OCI-LY7 (cell line): ENCODE measurements at regions not wholly inside any gene's neighbourhood (a gene's known extent, or its start where the extent isn't known, plus 50 kb on each side); places are given as distances from the start of the nearest gene placed in this dataset.

Source experiments
- EZH2phosphoT487 ChIP-seq: fragments of 200-600 bp; sonication (generic); IDR thresholded peaks from 2 replicates; pipeline ENCODE4 v1.6.1; 2018; ENCODE audit warnings: low read depth, borderline replicate concordance, mild to moderate bottlenecking, mixed run types, antibody characterized with exemption, low read length, moderate library complexity, mixed read lengths
- TF ChIP-seq, protein P1 (sequence below): fragments of 200-600 bp; sonication (generic); conservative IDR thresholded peaks from 2 replicates; pipeline ENCODE4 v1.5.1; 2014; ENCODE audit warnings: mild to moderate bottlenecking, antibody characterized with exemption, low read length, moderate library complexity, mixed read lengths

DNA sequence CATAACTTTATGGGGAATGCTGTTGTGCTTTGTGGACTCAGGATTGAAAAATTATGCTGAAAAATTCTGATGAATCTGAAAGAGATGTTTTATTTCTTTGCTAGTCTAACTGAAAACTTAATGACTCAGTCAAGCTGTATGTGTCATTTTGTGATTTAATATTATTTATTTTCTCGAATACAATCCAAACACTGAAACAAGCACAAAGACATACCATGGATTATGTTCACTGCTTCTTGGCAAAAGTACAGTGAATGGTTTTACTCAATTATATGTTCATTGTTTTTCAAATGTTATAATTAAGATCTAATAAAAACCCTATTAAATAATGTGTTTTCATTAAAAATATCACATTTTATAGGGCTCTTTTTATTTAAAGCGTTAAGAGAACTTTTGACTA, 330.6 kb upstream of the EPHA7 start:
- TF ChIP-seq, protein P1, sequence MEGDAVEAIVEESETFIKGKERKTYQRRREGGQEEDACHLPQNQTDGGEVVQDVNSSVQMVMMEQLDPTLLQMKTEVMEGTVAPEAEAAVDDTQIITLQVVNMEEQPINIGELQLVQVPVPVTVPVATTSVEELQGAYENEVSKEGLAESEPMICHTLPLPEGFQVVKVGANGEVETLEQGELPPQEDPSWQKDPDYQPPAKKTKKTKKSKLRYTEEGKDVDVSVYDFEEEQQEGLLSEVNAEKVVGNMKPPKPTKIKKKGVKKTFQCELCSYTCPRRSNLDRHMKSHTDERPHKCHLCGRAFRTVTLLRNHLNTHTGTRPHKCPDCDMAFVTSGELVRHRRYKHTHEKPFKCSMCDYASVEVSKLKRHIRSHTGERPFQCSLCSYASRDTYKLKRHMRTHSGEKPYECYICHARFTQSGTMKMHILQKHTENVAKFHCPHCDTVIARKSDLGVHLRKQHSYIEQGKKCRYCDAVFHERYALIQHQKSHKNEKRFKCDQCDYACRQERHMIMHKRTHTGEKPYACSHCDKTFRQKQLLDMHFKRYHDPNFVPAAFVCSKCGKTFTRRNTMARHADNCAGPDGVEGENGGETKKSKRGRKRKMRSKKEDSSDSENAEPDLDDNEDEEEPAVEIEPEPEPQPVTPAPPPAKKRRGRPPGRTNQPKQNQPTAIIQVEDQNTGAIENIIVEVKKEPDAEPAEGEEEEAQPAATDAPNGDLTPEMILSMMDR: no peak
- no peak for TF ChIP-seq EZH2phosphoT487
